Colonic mucosa (tissue), 4 donors: ENCODE measurements at regions not wholly inside any gene's neighbourhood (a gene's known extent, or its start where the extent isn't known, plus 50 kb on each side); places are given as distances from the start of the nearest gene placed in this dataset.

ENCODE experiments used
- DNase-seq: peaks from one replicate; pipeline ENCODE4 v3.0.0-alpha.2; 2020
- H3K27ac ChIP-seq: fragments of 200-600 bp; one replicate; pipeline ENCODE4 v1.8.0; 2021
- H3K27me3 ChIP-seq: fragments of 200-600 bp; one replicate; pipeline ENCODE4 v1.8.0; 2021
- H3K36me3 ChIP-seq: fragments of 200-600 bp; one replicate; pipeline ENCODE4 v1.8.0; 2021
- H3K4me1 ChIP-seq: fragments of 200-600 bp; one replicate; pipeline ENCODE4 v1.8.0; 2021; ENCODE audit warnings: mild to moderate bottlenecking
- H3K4me3 ChIP-seq: fragments of 200-600 bp; one replicate; pipeline ENCODE4 v1.8.0; 2021
- H3K9ac ChIP-seq, 2 donors: one replicate each; pipeline ENCODE4 v1.7.0; 2013; ENCODE audit warnings: control low read depth in 2 of 2, low read depth in 2 of 2, low read length in 2 of 2
- H3K9me3 ChIP-seq: fragments of 200-600 bp; one replicate; pipeline ENCODE4 v1.8.0; 2021
- CTCF ChIP-seq: fragments of 200-600 bp; IDR thresholded peaks from one replicate; pipeline ENCODE4 v1.8.0; 2022; ENCODE audit warnings: antibody characterized with exemption, mild to moderate bottlenecking
- intact Hi-C: fragments of 100-400 bp; cut with DNase I; formaldehyde crosslinking; loops from one replicate; pipeline ENCODE4 v1.14.1; 2022
- donor health status: healthy.
- donor health status: DM: no; HTN: no; CAD: no.
- donor health status: DM: no; HTN: no; CAD: no.

GRCh38 chr7:25379351-25380300, 151.3 kb upstream of the NPVF start:
- no peaks in the 10 kb centered on the region for H3K9me3 ChIP-seq
- no peak for TF ChIP-seq CTCF
- no peaks in the 10 kb centered on the region for H3K27me3 ChIP-seq
- no peak overlapping the region for H3K9ac ChIP-seq
- no peaks in the 10 kb centered on the region for H3K4me1 ChIP-seq
- intact Hi-C loops, result loop anchor here (10.0 kb wide), 1 partner anchor 65 kb away; no protein-coding TSS in a partner anchor
- H3K36me3 ChIP-seq, result no peaks in the 10 kb centered on the region
- H3K4me3 ChIP-seq, result no peak overlapping the region
- DNase-seq, result no peak
- H3K27ac ChIP-seq, result no peak overlapping the region

- Histone ChIP-seq H3K9me3 (no peaks in the 10 kb centered on the region), H3K4me1 (no peaks in the 10 kb centered on the region), H3K4me3 (no peak overlapping the region), H3K36me3 (no peaks in the 10 kb centered on the region), H3K9ac (no peak overlapping the region), H3K27ac (no peak overlapping the region), H3K27me3 (no peaks in the 10 kb centered on the region)
- no peak for TF ChIP-seq CTCF
- intact Hi-C loops, result loop anchor here (10.0 kb wide), 1 partner anchor 67 kb away; no protein-coding TSS in a partner anchor
- DNase-seq, result no peak
These were observed 153.7 kb upstream of the NPVF start for GRCh38 chr7:25381818-25382589.

DNA sequence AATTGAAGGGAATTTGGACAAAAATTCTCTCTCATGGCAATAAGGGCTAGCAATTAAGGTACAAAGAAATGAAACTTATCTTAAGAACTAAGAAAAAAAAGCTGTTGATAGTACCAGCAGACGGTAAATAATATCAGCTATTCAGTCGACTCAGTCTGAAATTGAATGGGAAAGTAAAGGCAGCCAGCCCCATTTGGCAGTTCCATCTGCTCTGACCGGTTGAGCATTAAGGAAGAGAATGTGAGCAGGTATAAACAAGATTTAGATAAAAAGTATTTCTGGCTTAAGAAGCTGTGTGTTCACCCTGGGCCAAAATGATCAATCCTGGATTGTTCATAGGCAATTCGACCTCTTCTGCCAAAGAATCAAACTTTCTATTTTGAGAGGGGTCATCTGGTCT, 154.6 kb upstream of the NPVF start:
- Histone ChIP-seq H3K4me3 (no peak overlapping the region), H3K9ac (no peak overlapping the region), H3K4me1 (no peaks in the 10 kb centered on the region), H3K36me3 (no peaks in the 10 kb centered on the region), H3K9me3 (no peaks in the 10 kb centered on the region), H3K27ac (no peak overlapping the region), H3K27me3 (no peaks in the 10 kb centered on the region)
- TF ChIP-seq CTCF, result no peak
- intact Hi-C loops, result loop anchor here (10.0 kb wide), 1 partner anchor 68 kb away; no protein-coding TSS in a partner anchor
- DNase-seq, result no peak

GRCh38 chr7:25383402-25383801, 155.1 kb upstream of the NPVF start:
- no peak for DNase-seq
- no peak for TF ChIP-seq CTCF
- intact Hi-C loops, result loop anchor here (10.0 kb wide), 1 partner anchor 69 kb away; no protein-coding TSS in a partner anchor
- no peak overlapping the region for H3K27ac ChIP-seq
- no peak overlapping the region for H3K4me3 ChIP-seq
- no peaks in the 10 kb centered on the region for H3K27me3 ChIP-seq
- H3K4me1 ChIP-seq, result no peaks in the 10 kb centered on the region
- H3K36me3 ChIP-seq, result no peaks in the 10 kb centered on the region
- no peaks in the 10 kb centered on the region for H3K9me3 ChIP-seq
- no peak overlapping the region for H3K9ac ChIP-seq

DNA sequence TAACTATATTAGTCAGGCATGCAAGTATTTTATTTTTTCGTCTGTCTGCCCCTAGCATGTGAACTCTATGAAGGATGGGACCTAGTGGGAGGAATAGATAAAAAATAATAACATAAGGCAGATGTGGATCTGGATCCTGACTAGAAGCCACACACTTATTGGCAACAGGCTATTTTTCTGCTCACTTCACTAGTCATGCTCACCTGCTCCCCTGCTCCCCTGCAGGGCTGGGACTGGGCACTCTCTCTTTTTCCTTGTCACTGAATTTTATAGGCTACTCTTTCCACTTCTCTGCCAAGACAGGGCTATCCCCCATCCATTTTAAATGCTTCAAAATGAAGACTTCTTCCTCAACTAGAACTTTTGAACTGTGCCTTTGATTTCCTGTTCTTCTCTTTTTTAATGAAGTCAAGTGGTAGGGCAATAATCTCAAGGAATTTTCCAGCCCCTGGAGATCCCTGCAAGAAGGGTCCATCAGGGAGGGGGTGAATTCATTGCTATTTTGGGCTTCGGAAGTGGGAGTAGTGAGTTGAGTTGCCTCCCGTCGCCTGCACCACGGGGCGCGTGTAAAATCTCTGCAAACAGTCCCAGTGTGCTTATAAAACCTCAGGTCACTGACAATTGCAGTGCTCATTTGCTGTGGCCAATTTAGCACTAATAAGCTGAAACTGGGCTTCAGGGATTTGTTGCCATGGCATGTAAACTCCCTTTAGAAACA, 156.7 kb upstream of the NPVF start:
- no peak for DNase-seq
- H3K4me3 ChIP-seq, result no peak overlapping the region
- no peak overlapping the region for H3K27ac ChIP-seq
- H3K4me1 ChIP-seq, result peaks cover 5% of the 10 kb centered on the region
- no peaks in the 10 kb centered on the region for H3K27me3 ChIP-seq
- intact Hi-C loops, result loop anchor here (10.0 kb wide), 1 partner anchor 70 kb away; no protein-coding TSS in a partner anchor
- no peaks in the 10 kb centered on the region for H3K9me3 ChIP-seq
- no peak for TF ChIP-seq CTCF
- H3K9ac ChIP-seq, result no peak overlapping the region
- H3K36me3 ChIP-seq, result no peaks in the 10 kb centered on the region
